SK-MEL-5 (cell line): ENCODE measurements at regions not wholly inside any gene's neighbourhood (a gene's known extent, or its start where the extent isn't known, plus 50 kb on each side); places are given as distances from the start of the nearest gene placed in this dataset.
A peak's percentile ranks its signal among the peaks of the same experiment; 100 is the strongest.

Experiments
- DNase-seq: peaks from one replicate; pipeline ENCODE4 v3.0.0-alpha.2; 2016; ENCODE audit warnings: low read depth, low spot score
- in situ Hi-C: cut with HindIII; loops from 2 replicates; pipeline ENCODE4 v1.10.0; 2016; ENCODE audit warnings: low sequenced_read_pairs, high pct_unique_total_duplicates, low pct_unique_long_range_greater_than_20kb

DNA sequence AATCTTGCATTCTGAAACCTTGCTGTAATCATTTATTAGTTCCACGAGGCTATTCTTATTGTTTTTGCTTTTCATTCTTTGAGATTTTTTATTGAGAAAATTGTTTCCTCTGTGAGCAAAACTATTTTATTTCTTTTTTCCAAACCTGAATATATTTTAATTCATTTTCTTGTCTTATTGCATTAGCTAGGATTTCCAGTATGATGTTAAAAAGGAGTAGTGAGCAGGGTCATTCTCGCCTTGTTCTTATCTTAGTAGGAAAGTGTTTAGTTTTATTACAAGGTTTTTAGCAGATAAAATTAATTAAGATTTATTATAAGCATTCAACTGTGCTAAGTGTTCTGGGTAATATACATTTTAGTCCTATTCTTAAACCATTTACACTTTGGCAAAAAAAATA, 214.6 kb upstream of the KLF6 start:
- in situ Hi-C loops: no loop called here
- no peak for DNase-seq

DNA sequence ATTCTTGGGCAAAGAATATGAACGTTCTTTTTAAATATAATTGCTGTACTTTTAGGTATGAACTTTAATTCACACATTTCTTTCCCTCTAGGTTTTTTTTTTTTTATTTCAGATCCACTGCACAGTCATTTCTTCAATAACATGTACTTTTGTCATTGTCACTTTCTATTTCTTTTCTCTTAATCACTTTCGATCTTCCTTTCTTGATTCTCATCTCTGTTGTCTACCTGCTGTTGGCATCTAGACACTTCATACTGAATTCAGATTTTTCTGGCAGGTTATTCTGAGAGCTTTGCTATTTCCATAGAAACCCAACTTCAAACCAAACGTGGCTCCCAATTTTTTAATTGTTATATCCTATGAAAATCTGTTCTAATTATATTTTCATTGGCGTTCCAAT, 211.7 kb upstream of the KLF6 start:
- in situ Hi-C loops: no loop called here
- no peak for DNase-seq

DNA sequence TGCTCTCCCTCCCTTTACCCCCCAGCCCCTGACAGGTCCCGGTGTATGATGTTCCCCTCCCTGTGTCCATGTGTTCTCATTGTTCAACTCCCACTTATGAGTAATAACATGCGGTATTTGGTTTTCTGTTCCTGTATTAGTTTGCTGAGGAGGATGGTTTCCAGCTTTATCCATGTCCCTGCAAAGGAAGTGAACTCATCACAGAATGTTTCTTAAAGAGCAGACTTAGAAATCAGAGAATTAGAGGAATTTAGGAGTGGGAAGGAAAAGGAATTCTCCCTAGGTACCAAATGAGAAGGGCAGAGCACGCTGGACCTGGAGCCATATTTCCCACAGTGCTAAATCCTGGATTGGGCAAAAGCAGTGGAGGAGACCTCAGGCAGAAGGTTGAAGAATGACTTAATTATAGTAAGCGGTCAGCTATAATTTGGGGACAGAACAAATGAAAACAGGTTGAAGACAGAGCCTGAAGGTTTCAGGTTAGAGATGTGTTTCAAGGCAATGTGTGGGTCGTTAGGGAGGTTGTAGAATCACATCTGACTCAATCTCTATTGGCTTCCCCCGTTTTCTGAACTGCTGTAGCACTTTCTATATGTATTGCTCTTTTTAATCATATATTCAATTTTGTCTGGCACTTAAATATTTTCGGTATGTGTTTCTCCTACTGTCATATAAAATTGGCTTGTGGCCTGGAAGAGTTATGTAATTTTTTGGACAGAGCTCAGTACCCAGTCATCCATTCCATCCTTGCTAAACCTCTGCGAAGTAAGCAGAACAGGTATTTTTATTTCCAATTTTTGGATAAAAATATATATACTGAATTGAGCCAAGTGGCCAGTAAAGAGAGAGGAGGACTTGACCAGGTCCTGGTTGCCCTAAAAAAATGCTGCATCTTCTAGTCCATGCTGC, 210.5 kb upstream of the KLF6 start:
- DNase-seq: no peak
- in situ Hi-C loops: no loop called here

DNA sequence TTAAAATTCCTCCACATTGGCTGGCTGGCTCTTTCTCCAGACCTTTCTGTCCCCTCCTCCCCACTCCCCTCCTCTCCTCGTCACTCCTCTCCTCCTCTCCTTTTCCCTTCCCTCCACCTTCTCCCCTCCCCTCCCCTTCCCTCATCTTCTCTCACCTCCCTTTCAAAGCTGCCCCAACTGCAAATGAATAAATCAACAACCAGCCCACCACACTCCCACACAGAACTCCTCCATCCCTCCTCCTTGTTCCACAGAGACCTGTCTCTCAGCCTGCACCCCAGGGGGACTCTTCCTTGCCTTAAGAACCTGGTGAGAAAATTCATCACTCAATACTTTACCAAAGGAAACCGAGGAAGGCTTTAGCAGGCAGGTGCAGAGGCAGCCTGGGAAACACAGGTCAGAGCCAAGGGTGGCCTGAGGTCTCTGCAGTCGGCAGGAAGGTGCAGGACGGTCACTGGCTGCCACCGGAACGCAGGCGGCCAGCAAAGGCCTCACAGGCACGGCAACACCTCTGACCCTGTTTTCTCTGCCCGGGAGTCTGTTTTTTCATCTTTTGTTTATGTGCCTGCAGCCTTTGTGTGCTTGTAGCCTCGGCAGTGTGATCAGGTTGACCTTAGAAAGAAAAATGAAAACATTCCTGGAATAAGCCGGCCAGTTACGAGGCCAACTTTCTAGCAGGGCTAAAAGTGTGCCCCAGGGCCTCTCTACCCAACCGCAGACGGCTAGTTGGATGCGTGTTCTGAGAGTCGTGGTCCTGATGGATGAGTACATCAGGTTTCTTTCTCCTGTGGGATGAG, 207.6 kb upstream of the KLF6 start:
- no peak for DNase-seq
- in situ Hi-C loops: no loop called here

DNA sequence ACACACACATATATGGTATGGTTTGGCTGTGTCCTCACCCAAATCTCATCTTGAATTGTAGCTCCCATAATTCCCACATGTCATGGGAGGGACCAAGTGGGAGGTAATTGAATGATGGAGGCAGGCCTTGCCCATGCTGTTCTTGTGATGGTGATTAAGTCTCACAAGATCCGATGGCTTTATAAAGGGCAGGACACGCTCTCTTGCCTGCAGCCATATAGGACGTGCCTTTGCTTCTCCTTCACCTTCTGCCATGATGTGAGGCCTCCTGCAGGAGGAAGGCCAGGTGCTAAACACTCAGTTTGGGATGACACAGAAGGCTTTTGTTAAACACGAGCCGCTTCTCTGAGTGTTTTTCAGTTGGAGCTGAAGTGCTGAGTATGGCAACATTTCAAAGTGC, 205.3 kb upstream of the KLF6 start:
- in situ Hi-C loops: no loop called here
- DNase-seq: no peak

DNA sequence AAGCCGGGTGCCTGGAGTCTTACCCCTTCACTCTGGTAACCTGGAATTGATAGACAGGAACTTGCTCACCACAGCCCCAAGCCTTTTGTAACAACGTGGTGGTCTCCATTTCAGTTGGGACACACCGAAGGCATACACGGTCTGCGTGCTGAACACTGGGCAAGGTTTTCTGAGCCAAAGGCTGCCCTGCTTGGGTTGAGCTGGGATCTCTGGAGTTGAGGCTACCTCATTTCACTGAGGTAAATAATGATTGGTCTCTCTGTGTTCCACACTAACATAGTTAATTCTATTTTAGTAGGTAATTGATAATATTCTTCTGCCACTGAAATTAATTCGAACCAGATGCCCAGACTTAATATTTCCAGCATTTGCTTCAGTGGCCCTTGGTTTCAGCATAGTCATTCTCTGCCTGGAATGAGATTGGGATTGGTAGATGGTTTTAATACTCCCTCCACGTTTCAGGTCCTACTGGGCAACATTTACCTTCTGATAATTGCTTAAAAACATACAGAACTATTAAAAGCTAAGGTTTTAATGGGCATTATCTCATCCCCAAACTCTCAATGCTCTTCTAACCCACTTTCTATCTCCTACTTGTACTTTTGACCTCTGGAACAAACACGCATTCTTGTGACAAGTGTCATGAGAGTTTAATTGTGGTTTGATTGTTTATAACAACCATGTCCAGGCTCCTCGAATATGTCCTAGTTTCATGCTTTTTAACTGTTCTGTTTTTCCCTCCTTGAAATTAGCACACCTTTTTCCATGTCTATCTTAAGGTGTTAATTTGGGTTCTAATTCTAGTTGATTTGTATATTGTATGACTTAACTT, 202.3 kb upstream of the KLF6 start:
- peak; percentile 6 for DNase-seq
- in situ Hi-C loops: no loop called here

- in situ Hi-C loops: no loop called here
- DNase-seq: no peak
Measured at GRCh38 chr10:3986493-3987142, 201.6 kb upstream of the KLF6 start.

GRCh38 chr10:3982746-3983442, 197.9 kb upstream of the KLF6 start:
- no peak for DNase-seq
- in situ Hi-C loops: no loop called here

GRCh38 chr10:3981300-3981699, 196.3 kb upstream of the KLF6 start:
- in situ Hi-C loops: no loop called here
- DNase-seq: no peak

GRCh38 chr10:3980660-3981059, 195.7 kb upstream of the KLF6 start:
- in situ Hi-C loops: no loop called here
- no peak for DNase-seq

GRCh38 chr10:3980144-3980543, 195.1 kb upstream of the KLF6 start:
- in situ Hi-C loops: no loop called here
- DNase-seq: no peak

- in situ Hi-C loops: no loop called here
- DNase-seq: no peak
Measured at GRCh38 chr10:3978761-3979160, 193.8 kb upstream of the KLF6 start.

DNA sequence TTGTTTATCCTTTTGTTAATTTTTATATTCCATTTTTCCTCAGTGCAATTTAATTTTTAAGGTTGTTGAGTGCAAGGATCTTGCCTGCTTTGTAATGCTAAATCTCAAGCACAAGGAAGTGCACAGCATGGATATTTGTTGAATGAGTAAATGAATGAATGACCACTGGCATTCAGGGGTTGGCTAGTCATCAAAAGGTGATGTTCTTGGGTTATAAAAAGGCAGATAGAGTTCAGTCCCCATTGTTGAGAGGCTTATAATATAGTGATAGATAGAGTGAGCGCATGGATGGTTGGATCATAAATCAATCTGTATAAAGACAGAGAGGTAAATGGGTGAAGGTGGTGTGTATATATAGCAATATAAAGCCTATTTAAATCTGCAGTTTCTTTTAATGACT, 193.2 kb upstream of the KLF6 start:
- in situ Hi-C loops: no loop called here
- no peak for DNase-seq

DNA sequence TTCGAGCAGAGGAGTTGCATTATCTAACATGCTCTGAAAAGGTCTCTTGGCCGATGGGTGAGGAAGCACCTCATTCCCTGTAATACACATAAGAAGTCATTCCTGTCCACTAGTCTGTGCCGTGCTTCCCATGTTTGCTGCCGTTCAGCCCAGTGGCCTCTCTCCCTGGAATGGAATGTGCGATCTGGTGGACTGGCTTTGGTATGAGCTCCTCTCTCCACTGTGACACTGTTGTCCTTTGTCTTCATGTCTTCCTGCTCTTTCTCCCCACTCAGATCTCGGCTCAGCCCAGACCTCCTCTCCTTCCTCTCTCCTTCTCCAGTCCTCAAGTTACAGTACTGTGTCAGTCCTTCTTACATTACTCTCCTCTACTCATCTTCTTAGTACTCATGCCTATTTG, 192.8 kb upstream of the KLF6 start:
- no peak for DNase-seq
- in situ Hi-C loops: no loop called here

GRCh38 chr10:3976718-3977117, 191.7 kb upstream of the KLF6 start:
- in situ Hi-C loops: no loop called here
- no peak for DNase-seq

GRCh38 chr10:3976171-3976570, 191.2 kb upstream of the KLF6 start:
- DNase-seq: no peak
- in situ Hi-C loops: no loop called here

GRCh38 chr10:3975016-3975415, 190.0 kb upstream of the KLF6 start:
- in situ Hi-C loops: no loop called here
- DNase-seq: no peak
